ENCODE measurements at regions not wholly inside any gene's neighbourhood (a gene's known extent, or its start where the extent isn't known, plus 50 kb on each side); places are given as distances from the start of the nearest gene placed in this dataset.

GRCh38 chr14:53355581-53356112 is 202.5 kb upstream of the DDHD1 start:
- TF ChIP-seq NFIX (CRISPR knock-in tag; IDR thresholded peaks at IDR 0.05; ENCODE audit: low read depth) (no peak), CREBBP (IDR thresholded peaks at IDR 0.05; ENCODE audit: low read depth, low read length) (no peak), SMAD3 (CRISPR knock-in tag; conservative IDR thresholded peaks at IDR 0.05) (no peak), CTCF (IDR thresholded peaks at IDR 0.05 in 2 of 3, conservative IDR thresholded peaks at IDR 0.05 in 1 of 3; ENCODE audit: insufficient read depth in 2 of 3, low read depth in 1 of 3, low read length in 3 of 3) (no peak), DACH1 (IDR thresholded peaks at IDR 0.05; ENCODE audit: partially characterized antibody) (no peak), IFI16 (CRISPR knock-in tag; IDR thresholded peaks at IDR 0.05) (no peak), PTBP1 (IDR thresholded peaks at IDR 0.05; ENCODE audit: low read depth, low read length) (no peak), EP300 (IDR thresholded peaks at IDR 0.05; ENCODE audit: low read length) (no peak)
